HCT116 (cell line): ENCODE measurements at regions not wholly inside any gene's neighbourhood (a gene's known extent, or its start where the extent isn't known, plus 50 kb on each side); places are given as distances from the start of the nearest gene placed in this dataset.

Experiments used
- EZH2 ChIP-seq: fragments of 200-600 bp; sonication (generic); IDR thresholded peaks from 2 replicates; pipeline ENCODE4 v1.6.1; 2017; ENCODE audit warnings: antibody characterized with exemption, mixed run types
- EZH2phosphoT487 ChIP-seq: fragments of 200-600 bp; IDR thresholded peaks from 2 replicates; pipeline ENCODE4 v1.6.1; 2018; ENCODE audit warnings: antibody characterized with exemption, borderline replicate concordance
- JUND ChIP-seq: IDR thresholded peaks from 2 replicates; pipeline ENCODE4 v1.6.1; 2012
- POLR2A ChIP-seq: IDR thresholded peaks from 2 replicates; pipeline ENCODE4 v1.7.0; 2011; ENCODE audit warnings: borderline replicate concordance; ENCODE audit not compliant: insufficient read depth, insufficient read length; ENCODE audit errors: extremely low read depth
- POLR2AphosphoS5 ChIP-seq: IDR thresholded peaks from 2 replicates; pipeline ENCODE4 v1.6.1; 2011; ENCODE audit warnings: mild to moderate bottlenecking, low read depth, low read length, moderate library complexity
- RAD21 ChIP-seq: IDR thresholded peaks from 2 replicates; pipeline ENCODE4 v1.6.1; 2012; ENCODE audit warnings: low read depth, mild to moderate bottlenecking
- TCF7L2 ChIP-seq: IDR thresholded peaks from 2 replicates; pipeline ENCODE4 v1.7.0; 2011; ENCODE audit warnings: borderline replicate concordance, inconsistent platforms; ENCODE audit not compliant: insufficient read depth, insufficient read length; ENCODE audit errors: extremely low read depth
- TF ChIP-seq, protein P1 (sequence below), 3 experiments: fragments of 200-600 bp in 1 of 3; sonication (generic) in 1 of 3; IDR thresholded peaks in 2 of 3; conservative IDR thresholded peaks in 1 of 3; 2 replicates each; pipeline ENCODE4 v1.5.1; 2012 to 2017; ENCODE audit warnings: low read depth in 2 of 3, low read length in 2 of 3, antibody characterized with exemption in 1 of 3, borderline replicate concordance in 1 of 3, control low read depth in 1 of 3, mild to moderate bottlenecking in 1 of 3, mixed read lengths in 1 of 3, mixed run types in 1 of 3, moderate library complexity in 1 of 3; ENCODE audit not compliant: insufficient read depth in 1 of 3
- TF ChIP-seq, protein P2 (sequence below): IDR thresholded peaks from 2 replicates; pipeline ENCODE4 v1.6.1; 2012; ENCODE audit warnings: low read depth

DNA sequence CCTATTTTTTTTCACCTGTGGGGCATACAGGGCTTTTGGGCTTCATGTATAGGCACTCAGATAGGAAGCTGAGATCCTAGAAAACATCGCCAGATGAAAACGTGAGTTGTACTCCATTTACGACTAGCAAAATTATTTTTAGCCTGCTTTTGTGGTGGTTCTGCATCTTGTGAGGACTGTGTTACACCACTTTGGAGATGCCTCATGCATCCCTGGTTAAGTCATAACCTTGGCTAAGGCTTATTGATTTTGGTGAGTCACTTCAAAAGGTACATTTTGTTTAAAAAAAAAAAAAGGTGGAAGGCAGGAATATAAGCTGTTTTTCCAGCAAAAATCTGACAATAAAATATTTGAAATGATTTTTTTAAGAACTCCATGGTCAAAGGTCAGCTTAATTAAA lies 101.8 kb upstream of the OLFM3 start:
- TF ChIP-seq TCF7L2 (no peak), POLR2A (no peak), EZH2phosphoT487 (no peak), EZH2 (no peak), POLR2AphosphoS5 (no peak), JUND (no peak), RAD21 (no peak)
- TF ChIP-seq, protein P1, sequence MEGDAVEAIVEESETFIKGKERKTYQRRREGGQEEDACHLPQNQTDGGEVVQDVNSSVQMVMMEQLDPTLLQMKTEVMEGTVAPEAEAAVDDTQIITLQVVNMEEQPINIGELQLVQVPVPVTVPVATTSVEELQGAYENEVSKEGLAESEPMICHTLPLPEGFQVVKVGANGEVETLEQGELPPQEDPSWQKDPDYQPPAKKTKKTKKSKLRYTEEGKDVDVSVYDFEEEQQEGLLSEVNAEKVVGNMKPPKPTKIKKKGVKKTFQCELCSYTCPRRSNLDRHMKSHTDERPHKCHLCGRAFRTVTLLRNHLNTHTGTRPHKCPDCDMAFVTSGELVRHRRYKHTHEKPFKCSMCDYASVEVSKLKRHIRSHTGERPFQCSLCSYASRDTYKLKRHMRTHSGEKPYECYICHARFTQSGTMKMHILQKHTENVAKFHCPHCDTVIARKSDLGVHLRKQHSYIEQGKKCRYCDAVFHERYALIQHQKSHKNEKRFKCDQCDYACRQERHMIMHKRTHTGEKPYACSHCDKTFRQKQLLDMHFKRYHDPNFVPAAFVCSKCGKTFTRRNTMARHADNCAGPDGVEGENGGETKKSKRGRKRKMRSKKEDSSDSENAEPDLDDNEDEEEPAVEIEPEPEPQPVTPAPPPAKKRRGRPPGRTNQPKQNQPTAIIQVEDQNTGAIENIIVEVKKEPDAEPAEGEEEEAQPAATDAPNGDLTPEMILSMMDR (IDR thresholded peaks at IDR 0.05 in 2 of 3, conservative IDR thresholded peaks at IDR 0.05 in 1 of 3; ENCODE audit: borderline replicate concordance in 1 of 3, insufficient read depth in 1 of 3, low read depth in 2 of 3, low read length in 2 of 3) = no peak
- TF ChIP-seq, protein P2, sequence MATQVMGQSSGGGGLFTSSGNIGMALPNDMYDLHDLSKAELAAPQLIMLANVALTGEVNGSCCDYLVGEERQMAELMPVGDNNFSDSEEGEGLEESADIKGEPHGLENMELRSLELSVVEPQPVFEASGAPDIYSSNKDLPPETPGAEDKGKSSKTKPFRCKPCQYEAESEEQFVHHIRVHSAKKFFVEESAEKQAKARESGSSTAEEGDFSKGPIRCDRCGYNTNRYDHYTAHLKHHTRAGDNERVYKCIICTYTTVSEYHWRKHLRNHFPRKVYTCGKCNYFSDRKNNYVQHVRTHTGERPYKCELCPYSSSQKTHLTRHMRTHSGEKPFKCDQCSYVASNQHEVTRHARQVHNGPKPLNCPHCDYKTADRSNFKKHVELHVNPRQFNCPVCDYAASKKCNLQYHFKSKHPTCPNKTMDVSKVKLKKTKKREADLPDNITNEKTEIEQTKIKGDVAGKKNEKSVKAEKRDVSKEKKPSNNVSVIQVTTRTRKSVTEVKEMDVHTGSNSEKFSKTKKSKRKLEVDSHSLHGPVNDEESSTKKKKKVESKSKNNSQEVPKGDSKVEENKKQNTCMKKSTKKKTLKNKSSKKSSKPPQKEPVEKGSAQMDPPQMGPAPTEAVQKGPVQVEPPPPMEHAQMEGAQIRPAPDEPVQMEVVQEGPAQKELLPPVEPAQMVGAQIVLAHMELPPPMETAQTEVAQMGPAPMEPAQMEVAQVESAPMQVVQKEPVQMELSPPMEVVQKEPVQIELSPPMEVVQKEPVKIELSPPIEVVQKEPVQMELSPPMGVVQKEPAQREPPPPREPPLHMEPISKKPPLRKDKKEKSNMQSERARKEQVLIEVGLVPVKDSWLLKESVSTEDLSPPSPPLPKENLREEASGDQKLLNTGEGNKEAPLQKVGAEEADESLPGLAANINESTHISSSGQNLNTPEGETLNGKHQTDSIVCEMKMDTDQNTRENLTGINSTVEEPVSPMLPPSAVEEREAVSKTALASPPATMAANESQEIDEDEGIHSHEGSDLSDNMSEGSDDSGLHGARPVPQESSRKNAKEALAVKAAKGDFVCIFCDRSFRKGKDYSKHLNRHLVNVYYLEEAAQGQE = no peak
